Prostate gland (tissue), 2 donors: ENCODE measurements at regions not wholly inside any gene's neighbourhood (a gene's known extent, or its start where the extent isn't known, plus 50 kb on each side); places are given as distances from the start of the nearest gene placed in this dataset.

Experiments used
- POLR2A ChIP-seq: fragments of 450-650 bp; IDR thresholded peaks from one replicate; pipeline ENCODE4 v1.6.1; 2016; ENCODE audit warnings: antibody characterized with exemption, mild to moderate bottlenecking
- POLR2AphosphoS5 ChIP-seq: sonication (generic); formaldehyde crosslinking; IDR thresholded peaks from one replicate; pipeline ENCODE4 v1.6.1; 2017; ENCODE audit warnings: antibody characterized with exemption
- TF ChIP-seq, protein P1 (sequence below), 4 experiments: fragments of 200-600 bp in 2 of 4; fragments of 450-650 bp in 2 of 4; sonication (generic) in 2 of 4; IDR thresholded peaks; 1 replicate in 3 of 4; 2 replicates in 1 of 4; pipeline ENCODE4 v1.5.1; 2016 to 2019; ENCODE audit warnings: antibody characterized with exemption in 4 of 4, mild to moderate bottlenecking in 2 of 4, moderate library complexity in 2 of 4

DNA sequence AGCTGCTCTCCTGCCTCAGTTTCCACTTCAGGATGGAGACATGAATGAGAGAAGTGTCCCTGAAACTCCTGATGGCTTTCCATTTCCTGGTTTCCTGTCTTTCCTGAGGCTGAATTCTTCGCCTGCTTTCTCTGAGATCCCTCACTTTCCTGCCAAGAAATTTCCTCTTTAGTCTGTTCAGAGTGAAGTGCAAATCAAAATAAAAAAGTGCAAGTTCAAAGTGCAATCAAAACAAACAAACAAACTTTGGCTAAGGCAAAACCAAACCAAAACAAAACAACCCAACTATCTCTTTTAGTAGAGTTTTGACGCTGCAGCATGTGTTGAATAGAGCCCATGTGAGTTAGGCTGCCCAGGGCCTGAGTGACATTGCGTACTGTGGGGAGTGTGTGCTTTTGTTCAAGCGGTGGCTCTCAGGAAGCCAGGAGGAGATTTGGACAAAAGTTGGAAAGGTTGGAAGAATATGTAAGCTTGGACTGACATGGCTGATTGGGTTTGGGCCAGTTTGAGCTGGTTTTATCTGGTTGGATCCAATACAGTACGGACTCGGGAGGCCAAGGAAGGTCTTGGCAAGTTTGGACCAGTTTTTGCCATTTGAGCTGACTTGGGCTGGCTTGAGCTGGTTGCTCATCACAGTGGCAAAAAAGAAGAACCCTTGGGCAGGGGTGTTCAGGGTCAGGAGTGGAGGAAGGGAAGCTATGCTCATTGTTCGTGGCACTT lies 61.1 kb upstream of the TINAGL1 start:
- TF ChIP-seq, protein P1, sequence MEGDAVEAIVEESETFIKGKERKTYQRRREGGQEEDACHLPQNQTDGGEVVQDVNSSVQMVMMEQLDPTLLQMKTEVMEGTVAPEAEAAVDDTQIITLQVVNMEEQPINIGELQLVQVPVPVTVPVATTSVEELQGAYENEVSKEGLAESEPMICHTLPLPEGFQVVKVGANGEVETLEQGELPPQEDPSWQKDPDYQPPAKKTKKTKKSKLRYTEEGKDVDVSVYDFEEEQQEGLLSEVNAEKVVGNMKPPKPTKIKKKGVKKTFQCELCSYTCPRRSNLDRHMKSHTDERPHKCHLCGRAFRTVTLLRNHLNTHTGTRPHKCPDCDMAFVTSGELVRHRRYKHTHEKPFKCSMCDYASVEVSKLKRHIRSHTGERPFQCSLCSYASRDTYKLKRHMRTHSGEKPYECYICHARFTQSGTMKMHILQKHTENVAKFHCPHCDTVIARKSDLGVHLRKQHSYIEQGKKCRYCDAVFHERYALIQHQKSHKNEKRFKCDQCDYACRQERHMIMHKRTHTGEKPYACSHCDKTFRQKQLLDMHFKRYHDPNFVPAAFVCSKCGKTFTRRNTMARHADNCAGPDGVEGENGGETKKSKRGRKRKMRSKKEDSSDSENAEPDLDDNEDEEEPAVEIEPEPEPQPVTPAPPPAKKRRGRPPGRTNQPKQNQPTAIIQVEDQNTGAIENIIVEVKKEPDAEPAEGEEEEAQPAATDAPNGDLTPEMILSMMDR (IDR thresholded peaks at IDR 0.05), result no peak
- TF ChIP-seq POLR2AphosphoS5, result no peak
- no peak for TF ChIP-seq POLR2A
